SU-DHL-6 (cell line): ENCODE measurements at regions not wholly inside any gene's neighbourhood (a gene's known extent, or its start where the extent isn't known, plus 50 kb on each side); places are given as distances from the start of the nearest gene placed in this dataset.

Experiments
- CTCF ChIP-seq: fragments of 200-600 bp; sonication (generic); IDR thresholded peaks from one replicate; pipeline ENCODE4 v1.5.1; 2017; ENCODE audit warnings: antibody characterized with exemption, mild to moderate bottlenecking, low read length, moderate library complexity; ENCODE audit not compliant: insufficient read depth, poor library complexity, severe bottlenecking
- EZH2phosphoT487 ChIP-seq: fragments of 200-600 bp; sonication (generic), shearing (Covaris generic); conservative IDR thresholded peaks from 2 replicates; pipeline ENCODE4 v1.6.1; 2018; ENCODE audit warnings: mild to moderate bottlenecking, antibody characterized with exemption, low read length, moderate library complexity, mixed read lengths

- TF ChIP-seq CTCF (no peak), EZH2phosphoT487 (no peak)
These were observed 151.7 kb downstream of the HLX start for GRCh38 chr1:221030990-221031389.
